ENCODE measurements at regions not wholly inside any gene's neighbourhood (a gene's known extent, or its start where the extent isn't known, plus 50 kb on each side); places are given as distances from the start of the nearest gene placed in this dataset.
"Not testable (repeated sequence)": the region's sequence is repeated elsewhere in the genome, so short reads cannot be mapped to it uniquely, and the experiment has no call there.

DNA sequence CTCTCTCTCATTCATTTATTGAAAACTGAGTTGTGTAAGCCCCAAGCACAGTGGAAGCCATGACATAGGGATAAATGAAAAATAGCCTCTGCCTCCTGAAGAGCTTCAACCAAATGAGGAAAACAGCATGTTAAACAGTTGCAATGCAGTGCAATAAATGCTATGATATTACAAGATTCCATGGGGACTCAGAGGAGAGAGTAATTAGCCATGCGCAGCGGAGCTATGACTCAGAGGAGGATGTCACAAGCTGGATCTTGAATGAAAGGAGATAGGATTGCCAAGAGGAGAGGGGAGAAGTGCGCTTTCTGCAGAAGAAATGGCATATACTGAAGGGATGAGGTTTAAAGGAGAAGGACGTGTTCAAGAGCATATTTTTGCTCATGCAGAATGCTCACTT lies 231.3 kb upstream of the PLXNA2 start:
- peak; percentile 67 for ATAC-seq

DNA sequence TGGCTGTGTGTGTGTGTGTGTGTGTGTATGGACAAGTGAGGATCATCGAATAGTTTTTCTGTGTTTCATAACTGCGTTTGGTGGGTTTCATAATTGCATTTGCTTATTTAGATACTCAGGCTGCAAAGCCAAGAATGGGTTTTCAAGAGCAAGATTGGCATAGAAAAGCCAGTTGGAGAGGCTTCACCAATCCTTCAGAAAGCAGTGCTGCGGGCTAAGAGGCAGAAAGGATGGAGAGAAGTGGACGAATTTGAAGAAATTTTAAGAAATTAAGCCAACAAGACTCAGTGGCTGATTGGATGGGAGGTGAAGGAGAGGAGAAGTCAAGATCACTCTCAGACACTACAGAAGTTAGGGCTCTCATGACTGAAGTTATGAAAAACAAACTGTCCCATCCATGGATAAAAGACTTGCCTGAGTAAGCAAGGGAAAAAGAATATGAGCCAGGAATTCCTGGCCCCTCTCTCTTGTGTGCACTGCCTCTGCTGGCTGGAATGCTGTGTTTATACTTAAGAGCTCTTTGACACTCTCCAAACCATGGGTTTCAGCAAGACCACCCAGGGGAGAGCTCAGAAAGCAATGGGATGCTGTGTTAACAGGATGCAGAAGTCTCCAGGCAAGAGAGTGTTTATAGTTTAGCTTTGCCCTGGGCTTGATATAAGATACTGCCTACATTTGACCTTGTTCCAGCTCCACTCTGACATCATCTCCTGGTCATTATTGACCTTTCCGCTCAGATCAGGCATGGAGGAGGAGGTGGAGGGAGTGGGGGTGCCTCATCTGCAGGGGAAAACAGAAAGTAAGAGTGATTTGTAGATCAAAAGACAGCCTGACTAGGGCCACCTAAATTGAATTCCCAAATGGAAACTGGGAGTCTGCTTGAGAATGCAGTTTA lies 232.0 kb upstream of the PLXNA2 start:
- no peak for ATAC-seq

DNA sequence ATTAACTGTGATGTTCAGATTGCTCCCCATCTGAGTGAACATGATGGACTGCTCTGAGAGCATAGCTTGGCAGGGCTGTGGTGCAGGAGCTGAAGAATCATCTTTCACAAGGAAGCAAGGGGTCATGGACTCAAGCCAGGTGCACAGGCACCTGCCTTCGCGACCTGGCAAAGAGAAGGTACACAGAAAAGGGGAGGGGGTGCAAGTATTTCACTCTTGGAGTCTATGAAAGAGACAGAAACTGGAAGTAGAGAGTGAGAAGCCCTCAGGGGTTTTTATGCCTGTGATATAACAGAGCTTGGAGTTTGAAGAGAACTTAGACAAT lies 232.6 kb upstream of the PLXNA2 start:
- ATAC-seq = no peak

DNA sequence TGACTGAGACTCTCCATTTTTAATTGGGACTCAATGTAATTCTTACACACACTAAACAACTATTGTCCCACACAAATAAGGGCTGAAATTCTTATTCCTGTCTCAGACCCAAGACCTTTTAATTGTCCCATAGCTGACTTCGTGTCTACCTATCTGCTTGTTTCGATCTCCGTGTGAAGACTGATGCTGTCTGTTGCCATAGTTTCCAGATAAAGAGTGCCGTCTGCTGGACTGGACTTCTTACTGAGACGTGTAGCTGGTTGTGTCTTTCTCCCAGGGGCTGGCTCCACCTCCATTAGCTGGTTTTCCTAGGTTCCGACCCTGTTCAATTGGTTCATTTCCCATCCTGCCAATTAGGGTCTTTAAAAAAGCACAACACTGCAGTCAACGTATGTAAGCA lies 235.3 kb upstream of the PLXNA2 start:
- ATAC-seq = no peak

DNA sequence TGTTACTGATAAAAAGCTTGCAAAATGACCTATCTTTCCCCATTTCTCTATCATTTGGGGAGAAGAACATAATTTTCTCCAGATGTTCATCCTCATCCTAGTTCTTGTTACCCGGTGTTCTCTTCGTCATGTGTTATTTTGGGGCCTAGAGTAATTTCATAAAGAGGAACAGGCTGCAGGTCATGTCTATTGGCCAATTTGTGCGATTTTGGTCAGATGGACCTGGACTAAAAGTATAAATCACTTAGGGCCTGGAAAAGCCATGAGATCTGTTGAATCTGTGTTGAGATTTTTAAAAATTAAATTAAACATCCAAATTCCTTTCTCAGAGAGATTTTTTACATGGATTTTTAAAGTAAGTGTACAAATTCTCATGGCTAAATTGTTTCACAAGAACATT lies 241.3 kb upstream of the PLXNA2 start:
- no peak for ATAC-seq

DNA sequence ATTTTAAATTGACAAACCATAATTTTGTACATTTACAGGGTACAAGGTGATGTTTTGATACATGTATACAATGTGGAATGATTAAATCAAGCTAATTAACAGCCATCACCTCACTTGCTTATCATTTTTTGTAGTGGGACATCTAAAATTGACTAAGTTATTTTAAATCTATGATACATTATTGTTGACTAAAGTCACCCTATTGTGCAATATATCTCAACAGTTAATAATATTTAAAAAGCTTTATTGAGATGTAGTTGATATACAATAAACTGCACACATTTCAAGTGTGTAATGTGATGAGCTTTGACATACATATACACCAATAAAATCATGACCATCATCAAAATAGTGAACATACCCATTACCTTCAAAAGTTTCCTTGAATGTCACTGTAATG lies 242.5 kb upstream of the PLXNA2 start:
- no peak for ATAC-seq

DNA sequence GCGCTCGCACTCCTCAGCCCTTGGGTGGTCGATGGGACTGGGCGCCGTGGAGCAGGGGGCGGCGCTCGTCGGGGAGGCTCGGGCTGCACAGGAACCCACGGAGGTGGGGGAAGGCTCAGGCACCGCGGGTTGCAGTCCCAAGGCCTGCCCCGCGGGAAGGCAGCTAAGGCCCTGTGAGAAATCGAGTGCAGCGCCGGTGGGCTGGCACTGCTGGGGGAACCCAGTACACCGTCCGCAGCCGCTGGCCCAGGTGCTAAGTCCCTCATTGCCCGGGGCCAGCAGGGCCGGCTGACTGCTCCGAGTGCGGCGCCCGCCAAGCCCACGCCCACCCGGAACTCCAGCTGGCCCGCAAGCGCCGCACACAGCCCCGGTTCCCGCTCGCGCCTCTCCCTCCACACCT lies 244.2 kb upstream of the PLXNA2 start:
- ATAC-seq = not testable (repeated sequence)

DNA sequence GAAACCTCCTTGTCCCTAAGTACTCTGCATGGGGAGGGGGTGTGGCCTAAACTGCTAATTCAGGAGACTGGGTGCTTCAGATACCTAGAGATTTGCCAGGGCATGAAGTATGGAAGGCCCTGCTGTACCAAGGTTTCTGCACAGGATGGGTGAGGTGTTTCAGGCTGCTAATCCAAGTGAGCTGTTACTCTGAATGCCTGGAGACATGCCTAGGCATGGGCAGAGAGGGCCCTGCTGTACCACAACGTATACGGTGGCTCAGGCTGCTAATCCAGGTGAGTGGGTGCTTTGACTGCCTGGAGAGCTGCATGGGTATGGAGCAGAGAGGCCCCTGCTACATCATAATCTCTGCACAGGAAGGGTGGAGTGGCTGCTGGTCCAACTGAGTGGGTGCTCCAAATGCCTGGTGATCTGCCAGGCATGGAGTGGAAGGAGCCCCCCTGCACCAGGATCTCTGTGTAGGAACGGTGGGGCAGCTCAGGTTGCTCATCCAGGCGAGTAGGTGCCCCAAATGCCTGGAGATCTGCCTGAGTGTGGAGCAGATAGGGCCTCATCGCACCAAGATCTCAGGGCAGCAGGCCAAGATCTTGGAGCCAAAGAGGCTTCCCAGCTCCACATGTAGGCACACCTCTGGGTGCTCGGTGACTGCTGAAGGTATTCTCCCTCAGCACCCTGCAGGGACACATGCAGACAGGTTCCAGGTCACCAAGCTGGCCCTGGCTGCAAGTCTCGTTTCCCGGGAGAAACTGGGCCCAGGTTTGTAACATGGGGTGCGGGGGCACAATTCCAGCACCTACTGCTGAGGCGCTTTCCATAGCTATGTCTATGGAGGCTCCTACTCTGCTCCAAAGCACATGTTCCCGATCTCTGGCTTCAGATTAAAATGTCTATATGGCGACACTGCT lies 252.5 kb upstream of the PLXNA2 start:
- peak; percentile 99 for ATAC-seq

DNA sequence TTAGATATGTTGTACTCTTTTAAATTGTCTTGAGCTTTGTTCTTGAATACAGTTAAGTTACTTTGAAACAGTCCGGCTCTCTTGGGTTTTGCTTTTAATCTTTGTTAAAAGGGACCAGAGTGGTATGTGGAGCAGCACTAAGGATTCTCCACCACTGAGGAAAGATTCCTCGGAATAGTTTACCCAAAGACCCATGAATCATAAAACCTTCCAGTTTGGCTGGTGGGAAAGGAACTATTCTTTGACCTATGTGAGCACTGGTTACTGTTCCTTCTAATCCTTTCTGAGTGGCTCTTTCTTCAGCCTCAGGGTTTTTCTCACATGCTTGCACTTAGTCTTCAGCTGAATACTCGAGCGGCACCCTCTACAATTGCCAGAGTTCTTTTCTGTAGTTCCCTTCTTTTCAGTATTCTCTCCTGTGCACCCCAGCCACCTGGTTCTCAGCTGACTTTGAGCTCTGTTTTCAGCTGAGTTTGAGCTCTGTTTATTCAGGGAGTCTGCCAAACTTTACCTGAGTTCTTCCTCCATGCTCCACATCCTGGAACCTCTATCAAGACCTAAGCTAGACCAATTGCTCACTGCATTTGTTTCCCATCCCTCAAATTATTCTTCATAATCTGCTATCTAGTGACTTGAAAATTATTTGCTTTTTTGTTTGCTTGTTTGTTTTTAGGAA lies 253.8 kb upstream of the PLXNA2 start:
- no peak for ATAC-seq

DNA sequence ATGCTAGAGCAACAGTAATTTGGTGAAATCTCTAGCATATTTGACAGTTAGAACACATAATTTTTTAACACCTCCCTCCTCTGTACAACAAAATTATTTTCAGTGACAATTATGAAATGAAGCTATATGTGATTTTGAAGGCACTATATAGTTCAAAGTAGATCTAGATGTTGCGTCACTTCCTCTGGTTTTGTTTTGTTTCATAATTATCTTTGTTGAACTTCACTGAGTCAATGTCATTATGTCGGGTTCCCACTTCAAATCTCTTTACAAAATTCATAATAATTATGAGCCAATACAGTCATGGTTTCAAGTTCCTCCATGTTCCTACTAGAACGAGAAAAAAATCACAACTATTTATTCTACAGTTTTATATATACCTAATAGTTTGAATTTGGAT lies 254.8 kb upstream of the PLXNA2 start:
- no peak for ATAC-seq

DNA sequence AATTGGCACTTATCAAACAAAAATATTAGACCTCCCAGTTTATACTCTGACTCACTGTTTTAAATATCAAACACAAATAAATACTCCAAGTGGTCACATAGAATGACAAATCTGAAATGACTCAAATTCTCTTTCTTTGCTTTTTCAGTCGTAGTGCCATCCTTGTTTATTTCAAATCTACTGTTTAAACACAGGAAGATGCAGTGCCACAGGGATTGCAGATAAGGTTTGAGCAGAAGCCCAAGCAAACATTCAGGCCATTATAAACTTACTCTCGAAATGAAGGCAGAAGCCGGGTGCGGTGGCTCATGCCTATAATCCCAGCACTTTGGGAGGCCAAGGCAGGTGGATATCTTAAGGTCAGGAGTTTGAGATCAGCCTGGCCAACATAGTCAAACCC lies 255.4 kb upstream of the PLXNA2 start:
- no peak for ATAC-seq

DNA sequence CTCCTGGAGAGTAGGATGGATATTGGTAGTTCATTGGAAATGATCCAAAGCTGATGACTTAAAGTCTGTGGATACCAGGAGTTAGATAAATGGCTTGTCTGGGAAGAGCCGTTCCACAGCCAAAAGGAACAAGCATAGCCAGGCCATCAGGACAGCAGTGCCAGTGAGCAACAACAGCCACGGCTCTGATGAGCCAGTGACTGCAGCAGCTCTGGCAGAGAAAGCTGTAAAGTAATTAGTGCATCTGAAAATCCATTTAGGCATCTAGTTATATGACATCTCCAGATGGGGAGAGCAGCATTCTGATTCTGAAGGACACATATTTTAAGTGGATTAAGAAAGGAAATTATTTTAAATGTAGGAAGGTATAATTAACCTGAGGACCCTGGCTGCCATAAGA lies 256.2 kb upstream of the PLXNA2 start:
- ATAC-seq = no peak

DNA sequence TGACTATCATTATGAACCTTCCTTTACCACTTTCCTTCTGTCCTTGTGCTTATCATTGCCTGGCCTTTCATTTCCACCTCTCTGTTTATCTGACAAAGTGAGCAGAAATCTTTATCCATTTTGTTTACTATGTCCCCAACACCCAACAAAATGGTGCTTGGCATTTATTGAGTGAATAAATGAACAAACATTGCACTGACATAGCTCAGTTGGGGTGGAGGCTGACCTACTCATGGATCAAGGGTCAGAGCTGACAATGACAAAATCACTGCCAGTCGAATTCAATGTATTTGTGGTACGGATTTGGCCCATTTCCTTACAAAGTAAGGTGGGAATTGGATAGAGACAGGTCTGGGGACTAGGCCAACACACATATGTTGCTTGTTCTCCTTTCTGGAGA lies 257.4 kb upstream of the PLXNA2 start:
- ATAC-seq = no peak

DNA sequence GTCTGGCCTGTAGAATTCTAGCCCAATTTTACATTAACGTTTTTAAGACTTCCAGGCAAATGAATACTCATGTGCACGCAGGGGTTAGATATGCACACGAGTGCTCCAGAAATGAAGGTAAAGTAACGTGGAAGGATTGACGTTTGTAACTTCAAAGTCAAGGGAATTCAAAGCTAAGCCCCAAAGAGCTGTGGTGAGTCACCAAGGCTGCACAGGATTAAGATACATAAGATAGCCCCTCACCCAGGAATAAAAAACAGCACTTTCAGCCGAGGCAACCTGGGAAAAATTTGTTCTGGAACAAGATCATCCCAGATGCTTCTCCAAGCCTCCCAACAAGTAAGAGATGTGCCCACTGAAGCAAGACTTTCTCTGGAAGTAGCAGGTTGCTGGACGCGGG lies 259.6 kb upstream of the PLXNA2 start:
- ATAC-seq = no peak

DNA sequence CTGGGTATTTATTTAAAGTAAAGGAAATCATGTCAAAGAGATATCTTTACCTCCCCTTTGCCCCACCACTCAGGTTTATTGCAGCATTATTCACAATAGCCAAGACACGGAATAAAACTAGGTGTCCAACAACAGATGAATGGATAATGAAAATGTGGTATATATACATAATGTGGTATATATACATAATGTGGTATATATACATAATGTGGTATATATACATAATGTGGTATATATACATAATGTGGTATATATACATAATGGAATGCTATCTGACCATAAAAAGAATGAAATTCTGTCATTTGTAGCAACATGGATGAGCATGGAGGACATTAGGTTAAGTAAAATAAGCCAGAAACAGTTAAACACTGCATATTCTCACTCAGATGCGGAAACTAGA lies 262.6 kb upstream of the PLXNA2 start:
- ATAC-seq = no peak

DNA sequence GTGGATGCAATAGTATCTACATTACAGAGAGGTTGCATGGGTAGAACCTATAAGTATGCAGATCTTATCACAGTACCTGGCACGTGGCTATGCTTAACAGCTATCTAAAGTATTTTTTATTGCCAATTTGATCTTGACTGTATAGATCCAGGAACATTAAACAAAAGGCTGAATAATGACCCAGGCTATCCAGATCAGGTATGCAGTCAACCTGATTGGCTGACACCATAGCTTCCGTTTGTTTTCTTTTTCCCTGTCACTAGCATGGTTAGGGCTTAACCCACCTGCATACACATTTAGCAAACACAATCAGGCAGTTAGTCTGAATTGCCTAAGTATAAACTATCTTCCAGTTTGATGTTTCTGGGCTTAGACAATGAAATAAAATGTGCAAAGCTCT lies 264.9 kb upstream of the PLXNA2 start:
- no peak for ATAC-seq

DNA sequence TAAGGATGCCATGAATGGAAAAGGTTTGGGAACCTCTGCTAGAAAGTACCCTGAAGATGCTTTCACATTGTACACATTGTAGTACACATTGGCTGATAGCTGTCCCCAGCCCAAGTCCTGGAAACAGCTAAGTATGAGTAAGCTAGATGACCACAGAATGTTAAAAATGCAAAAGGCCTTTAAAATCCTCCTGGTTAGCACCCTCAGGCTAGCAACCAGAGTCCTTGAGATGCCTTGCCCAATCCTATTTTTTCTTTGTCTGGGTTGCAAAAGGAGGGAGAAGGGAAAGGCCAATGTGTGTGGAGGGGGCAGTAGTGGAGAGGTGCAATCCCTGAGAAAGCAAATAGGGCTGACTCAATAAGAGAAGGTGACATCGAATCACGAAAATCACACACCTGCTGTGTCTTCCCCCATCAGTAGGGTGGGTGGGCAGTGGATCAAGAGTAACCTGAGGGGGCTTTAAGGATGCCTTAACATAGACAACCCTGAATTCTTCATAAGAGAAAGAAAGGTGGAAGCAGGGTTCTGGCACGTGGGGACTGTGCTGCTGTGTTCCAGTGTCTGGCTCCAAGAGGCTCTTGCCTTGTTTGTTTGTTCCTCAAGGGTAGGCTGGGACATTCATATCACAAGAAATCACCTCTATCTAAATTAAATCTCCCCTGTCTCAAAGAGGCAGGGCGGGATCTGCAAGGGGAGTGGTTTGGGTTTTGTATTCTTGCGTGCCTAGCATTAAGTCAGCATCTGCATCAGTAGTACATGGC lies 266.2 kb upstream of the PLXNA2 start:
- ATAC-seq = no peak

DNA sequence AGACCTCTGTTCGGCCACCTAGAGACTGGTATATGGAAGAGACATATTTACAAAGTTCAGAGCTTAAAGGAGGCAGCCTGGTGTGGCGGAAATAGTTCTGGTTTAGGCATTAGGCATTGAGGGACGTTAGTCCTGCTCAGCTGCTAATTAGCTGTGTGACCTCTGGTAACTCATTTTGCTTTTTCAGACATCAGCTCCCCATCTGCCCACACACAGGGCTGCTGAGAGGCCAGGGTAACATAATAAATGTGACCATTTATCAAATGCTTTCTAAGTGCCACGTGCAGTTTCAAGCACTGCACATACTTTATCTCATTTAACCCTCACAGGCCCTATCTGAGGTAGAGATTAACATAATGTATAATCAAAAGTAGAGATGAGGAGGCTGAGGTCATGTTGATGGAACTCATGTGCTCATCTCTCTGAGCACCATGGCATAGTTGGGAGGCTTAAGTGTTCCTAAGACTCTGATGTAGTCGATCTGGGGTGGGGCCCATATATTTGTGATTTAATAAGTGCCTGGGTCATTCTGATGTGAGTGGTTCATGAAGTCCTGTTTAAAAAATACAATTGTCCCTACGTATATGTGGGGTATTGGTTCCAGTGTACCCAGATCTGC lies 267.2 kb upstream of the PLXNA2 start:
- ATAC-seq = no peak

DNA sequence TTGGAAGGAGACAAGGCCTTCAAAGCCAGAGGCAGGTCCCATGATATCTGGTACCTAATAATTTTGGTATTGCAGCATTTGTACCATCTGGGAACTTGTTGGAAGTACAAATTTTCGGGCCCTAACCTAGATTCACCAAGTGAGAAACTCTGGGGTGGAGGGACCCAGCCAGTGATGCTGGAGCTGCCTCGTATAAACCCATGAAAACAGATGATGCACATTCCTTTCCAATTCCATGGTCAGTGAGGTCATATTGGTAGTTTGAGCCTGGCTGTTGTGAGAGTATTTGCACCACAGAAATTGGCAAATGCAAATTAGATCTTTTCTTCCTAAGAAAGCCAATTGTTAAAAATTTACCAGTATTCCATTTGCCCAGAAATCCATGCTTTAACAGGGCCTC lies 269.6 kb upstream of the PLXNA2 start:
- ATAC-seq = no peak

DNA sequence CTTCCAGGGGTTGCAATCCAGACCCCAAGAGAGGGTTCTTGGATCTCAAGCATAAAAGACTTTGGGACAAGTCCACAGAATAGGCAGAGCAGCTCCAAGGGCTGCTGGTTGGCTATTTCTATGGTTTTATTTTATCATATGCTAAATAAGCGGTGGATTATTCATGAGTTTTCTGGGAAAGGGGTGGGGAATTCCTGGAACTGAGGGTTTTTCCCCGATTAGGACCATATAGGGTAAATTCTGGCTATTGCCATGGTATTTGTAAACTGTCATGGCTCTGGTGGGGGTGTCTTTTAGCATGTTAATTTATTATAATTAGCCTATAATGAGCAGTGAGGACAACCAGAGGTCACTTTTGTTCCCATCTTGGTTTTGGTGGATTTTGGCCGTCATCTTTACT lies 270.9 kb upstream of the PLXNA2 start:
- ATAC-seq = no peak

DNA sequence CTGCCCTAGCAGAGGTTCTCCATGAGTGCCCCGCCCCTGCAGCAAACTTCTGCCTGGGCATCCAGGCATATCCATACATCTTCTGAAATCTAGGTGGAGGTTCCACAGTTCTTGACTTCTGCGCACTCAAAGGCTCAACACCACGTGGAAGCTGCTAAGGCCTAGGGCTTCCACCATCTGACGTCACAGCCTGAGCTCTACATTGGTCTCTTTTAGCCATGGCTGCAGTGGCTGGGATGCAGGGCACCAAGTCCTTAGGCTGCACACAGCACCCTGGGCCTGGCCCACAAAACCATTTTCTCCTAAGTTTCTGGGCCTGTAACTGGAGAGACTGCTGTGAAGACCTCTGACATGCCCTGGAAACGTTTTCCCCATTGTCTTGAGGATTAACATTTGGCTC lies 272.6 kb upstream of the PLXNA2 start:
- no peak for ATAC-seq

DNA sequence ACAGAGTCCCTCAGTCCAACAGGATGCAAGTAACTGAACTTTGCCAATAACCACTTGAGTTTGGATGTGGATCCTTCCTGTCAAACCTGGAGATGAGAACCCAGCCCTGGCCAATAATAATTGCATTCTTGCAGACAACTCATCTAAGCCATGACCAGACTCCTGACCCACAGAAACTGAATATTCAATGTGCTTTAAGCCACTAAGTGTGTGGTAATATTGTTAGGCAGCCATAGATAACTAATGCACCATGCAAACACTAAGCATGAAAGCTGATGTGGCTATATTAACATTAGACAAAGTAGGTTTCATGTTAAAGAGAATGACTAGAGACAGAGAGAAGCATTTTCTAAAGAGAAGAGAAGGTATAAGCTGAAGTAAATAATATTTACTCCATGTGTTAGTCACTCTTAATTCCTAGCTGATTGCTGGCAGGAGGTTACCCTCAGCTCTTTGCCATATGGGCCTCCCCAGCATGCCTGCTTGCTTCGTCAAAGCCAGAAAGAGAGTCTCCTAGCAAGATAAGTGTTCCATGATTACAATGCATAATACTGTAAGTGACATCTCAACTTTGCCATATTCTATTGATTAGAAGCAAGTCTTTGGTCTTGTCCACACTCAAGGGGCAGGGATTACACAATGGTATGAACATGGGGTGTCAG lies 276.4 kb upstream of the PLXNA2 start:
- ATAC-seq = no peak

All from esophagus mucosa (tissue), 1 donor.